ENCODE measurements at regions not wholly inside any gene's neighbourhood (a gene's known extent, or its start where the extent isn't known, plus 50 kb on each side); places are given as distances from the start of the nearest gene placed in this dataset.

GRCh38 chr7:22921386-22922086, 92.4 kb downstream of the HYCC1 start:
- no peak for DNase-seq (ENCODE audit: low spot score)
- intact Hi-C loops (cut with DNase I): no loop called here
- ATAC-seq: no peak

- DNase-seq (ENCODE audit: low spot score): no peak
- intact Hi-C loops (cut with DNase I): no loop called here
- no peak for ATAC-seq
Observed at GRCh38 chr7:22920672-22921071, 93.3 kb downstream of the HYCC1 start.

GRCh38 chr7:22913158-22913557, 90.5 kb upstream of the TOMM7 start:
- ATAC-seq (no peak), DNase-seq (ENCODE audit: low spot score) (no peak)
- intact Hi-C loops (cut with DNase I): no loop called here

GRCh38 chr7:22911889-22912288, 89.2 kb upstream of the TOMM7 start:
- DNase-seq (ENCODE audit: low spot score) (no peak), ATAC-seq (no peak)
- intact Hi-C loops (cut with DNase I): no loop called here

DNA sequence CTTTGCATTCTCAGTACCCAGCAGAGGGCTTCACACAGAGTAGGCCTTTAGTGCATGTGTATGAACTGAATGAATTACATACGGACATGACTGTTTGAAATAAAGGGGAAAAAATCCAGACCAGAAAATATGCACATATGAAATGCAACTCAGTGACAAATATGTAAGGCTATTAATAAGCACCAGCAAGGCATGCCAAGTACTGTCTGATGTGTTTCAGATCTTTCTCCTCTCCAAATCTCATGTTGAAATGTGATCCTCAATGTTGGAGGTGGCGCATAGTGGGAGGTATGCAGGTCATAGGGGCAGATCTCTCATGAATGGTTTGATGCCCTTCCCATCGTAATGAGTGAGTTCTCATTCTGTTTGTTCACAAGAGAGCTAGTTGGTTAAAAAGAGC, 87.3 kb upstream of the TOMM7 start:
- no peak for DNase-seq (ENCODE audit: low spot score)
- intact Hi-C loops (cut with DNase I): no loop called here
- ATAC-seq: no peak

- intact Hi-C loops (cut with DNase I): no loop called here
- no peak for DNase-seq (ENCODE audit: low spot score)
- no peak for ATAC-seq
Observed at GRCh38 chr7:22907805-22908204, 85.2 kb upstream of the TOMM7 start.

GRCh38 chr7:22900784-22901183, 78.1 kb upstream of the TOMM7 start:
- DNase-seq (ENCODE audit: low spot score): no peak
- intact Hi-C loops (cut with DNase I): no loop called here
- no peak for ATAC-seq

- intact Hi-C loops (cut with DNase I): no loop called here
- no peak for ATAC-seq
- DNase-seq (ENCODE audit: low spot score): no peak
Observed at GRCh38 chr7:22900101-22900500, 77.5 kb upstream of the TOMM7 start.

DNA sequence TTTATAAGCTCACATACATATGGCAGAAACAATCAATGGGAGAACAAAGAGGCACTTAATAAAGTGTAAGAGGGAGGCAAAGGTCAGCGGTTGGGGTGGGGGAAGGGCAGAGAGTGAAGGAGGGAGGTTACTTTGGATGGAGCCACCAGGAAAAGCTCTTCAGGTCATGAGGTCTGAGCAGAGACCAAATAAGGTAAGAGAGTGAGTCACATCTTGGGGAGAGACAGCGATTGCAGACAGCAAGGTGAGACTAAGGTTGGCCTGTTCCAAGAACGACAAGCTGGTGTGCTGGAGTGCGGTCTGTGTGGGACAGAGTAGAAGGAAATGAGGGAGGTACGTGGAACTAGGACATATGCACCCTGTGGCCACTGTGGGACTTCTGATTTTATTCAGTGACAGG, 74.3 kb upstream of the TOMM7 start:
- ATAC-seq (no peak), DNase-seq (ENCODE audit: low spot score) (no peak)
- intact Hi-C loops (cut with DNase I): no loop called here

GRCh38 chr7:22895828-22896165, 73.1 kb upstream of the TOMM7 start:
- ATAC-seq: no peak
- intact Hi-C loops (cut with DNase I): no loop called here
- DNase-seq (ENCODE audit: low spot score): no peak

GRCh38 chr7:22895140-22895827, 72.6 kb upstream of the TOMM7 start:
- DNase-seq (ENCODE audit: low spot score) (no peak), ATAC-seq (no peak)
- intact Hi-C loops (cut with DNase I): no loop called here

GRCh38 chr7:22894546-22894945, 71.9 kb upstream of the TOMM7 start:
- DNase-seq (ENCODE audit: low spot score) (no peak), ATAC-seq (no peak)
- intact Hi-C loops (cut with DNase I): no loop called here

GRCh38 chr7:22890773-22891172, 68.1 kb upstream of the TOMM7 start:
- no peak for DNase-seq (ENCODE audit: low spot score)
- no peak for ATAC-seq
- intact Hi-C loops (cut with DNase I): no loop called here

DNA sequence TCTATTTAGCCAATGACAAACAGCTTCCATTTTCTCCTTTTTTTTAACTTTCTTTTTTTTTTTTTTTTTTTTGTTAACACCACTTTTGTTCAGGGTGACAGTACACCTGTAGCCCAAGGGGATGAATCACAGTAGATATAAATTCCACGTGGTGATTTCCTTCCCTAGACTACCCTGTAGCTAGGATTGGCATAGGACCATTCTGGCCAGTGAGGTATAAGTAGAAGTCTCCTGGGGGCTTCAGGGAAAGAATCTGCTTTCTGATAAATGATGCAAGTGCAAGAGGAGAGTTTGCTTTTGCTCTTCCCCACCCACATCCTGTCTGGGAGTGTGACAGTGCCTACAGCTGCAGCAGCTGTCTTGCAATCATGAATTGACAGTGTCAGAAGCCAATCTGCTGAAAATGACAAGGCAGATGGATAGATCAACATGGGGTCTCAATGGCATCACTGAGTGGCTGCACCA, 63.2 kb upstream of the TOMM7 start:
- intact Hi-C loops (cut with DNase I): no loop called here
- ATAC-seq (no peak), DNase-seq (ENCODE audit: low spot score) (no peak)

- intact Hi-C loops (cut with DNase I): no loop called here
- DNase-seq (ENCODE audit: low spot score): no peak
- ATAC-seq: no peak
Observed at GRCh38 chr7:22884911-22885788, 62.5 kb upstream of the TOMM7 start.

- DNase-seq (ENCODE audit: low spot score) (no peak), ATAC-seq (no peak)
- intact Hi-C loops (cut with DNase I): no loop called here
Observed at GRCh38 chr7:22882106-22882505, 59.5 kb upstream of the TOMM7 start.

- DNase-seq (ENCODE audit: low spot score): no peak
- ATAC-seq: no peak
- intact Hi-C loops (cut with DNase I): no loop called here
Observed at GRCh38 chr7:22879709-22880306, 57.2 kb upstream of the TOMM7 start.

DNA sequence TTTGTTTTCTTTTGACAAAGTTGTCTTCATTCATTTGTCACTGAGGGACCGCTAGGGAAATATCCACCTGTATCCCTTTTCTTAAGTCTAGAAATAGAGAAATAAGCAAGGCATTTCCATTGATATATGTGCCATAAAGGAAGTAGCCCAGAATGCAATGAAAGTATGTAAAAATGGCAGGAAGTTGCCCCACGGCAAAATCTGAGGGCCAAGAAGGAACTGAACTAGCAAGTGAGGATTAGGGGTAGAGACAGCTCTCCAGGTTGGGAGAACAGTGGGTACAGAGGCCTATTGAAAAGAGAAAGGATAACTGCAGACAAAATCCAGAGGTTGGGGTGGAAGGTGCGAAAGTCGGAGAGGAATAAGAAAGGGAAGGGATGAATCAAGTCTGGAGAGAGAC, 56.6 kb upstream of the TOMM7 start:
- DNase-seq (ENCODE audit: low spot score) (no peak), ATAC-seq (no peak)
- intact Hi-C loops (cut with DNase I): no loop called here

- DNase-seq (ENCODE audit: low spot score) (no peak), ATAC-seq (no peak)
- intact Hi-C loops (cut with DNase I): no loop called here
Observed at GRCh38 chr7:22876986-22877729, 54.5 kb upstream of the TOMM7 start.
